NCI-H2227 (cell line): ENCODE measurements at regions not wholly inside any gene's neighbourhood (a gene's known extent, or its start where the extent isn't known, plus 50 kb on each side); places are given as distances from the start of the nearest gene placed in this dataset.

Source experiments
- DNase-seq: peaks from one replicate; lab custom pipeline; 2025; ENCODE audit not compliant: unreplicated experiment; lab: John Stamatoyannopoulos, UW

GRCh38 chr10:57884407-57884806 lies 383.3 kb downstream of the IPMK start:
- DNase-seq, result no peak

DNA sequence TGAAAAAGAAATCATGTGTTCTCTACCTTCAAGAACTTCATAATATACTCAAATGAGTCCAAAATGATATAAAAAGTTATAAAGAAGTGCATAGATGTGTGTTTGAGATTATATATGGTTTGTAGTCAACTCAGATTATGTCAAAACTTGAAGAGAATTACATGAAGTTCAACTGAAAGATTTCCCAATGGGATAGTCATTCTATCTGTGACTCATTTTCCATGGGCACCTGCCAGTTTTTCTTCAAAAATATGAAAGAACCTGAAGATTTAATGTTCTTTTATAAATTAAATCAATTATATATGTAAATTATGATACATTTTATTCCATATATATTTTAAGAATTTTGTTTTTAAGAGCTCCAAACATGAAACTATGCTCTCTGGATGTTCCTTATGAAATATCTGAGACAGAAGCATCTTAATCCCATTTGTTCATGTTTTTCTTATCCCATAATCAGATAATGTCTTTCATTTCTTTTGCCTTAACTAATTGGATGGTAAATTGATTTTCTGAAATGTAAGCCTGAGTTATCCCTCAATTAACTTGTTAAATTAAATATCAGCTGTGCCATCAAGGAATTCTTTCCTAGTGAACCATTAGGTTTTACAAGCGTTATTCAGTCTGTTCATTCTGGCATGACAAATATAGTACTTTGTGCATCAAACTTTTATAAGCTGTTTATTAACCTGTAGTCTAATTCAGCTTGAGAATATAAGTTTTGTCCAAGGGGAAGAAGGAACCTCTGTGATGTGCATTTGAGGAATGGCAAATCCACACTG lies 387.1 kb downstream of the IPMK start:
- no peak for DNase-seq

- no peak for DNase-seq
Observed at GRCh38 chr10:57874810-57875209, 392.9 kb downstream of the IPMK start.

DNA sequence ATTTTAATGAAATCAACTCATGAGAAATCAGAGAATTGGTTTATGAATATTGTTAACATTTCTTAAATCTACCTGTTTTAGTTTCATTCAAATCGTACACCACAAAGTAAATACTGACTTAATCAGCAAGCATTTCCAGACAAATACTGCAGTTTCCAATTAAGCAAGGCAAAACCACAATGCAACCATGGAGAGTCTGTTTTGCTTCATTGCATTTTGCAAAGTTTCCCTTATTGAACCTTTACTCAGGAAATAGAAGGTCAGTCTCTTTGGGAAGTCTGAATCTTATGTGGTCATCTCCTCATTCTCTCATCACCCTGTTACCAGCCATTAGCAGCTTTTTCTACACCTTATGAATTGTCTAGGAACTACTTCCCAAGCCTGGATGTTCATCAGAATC lies 400.5 kb downstream of the IPMK start:
- no peak for DNase-seq

- DNase-seq, result no peak
Observed at GRCh38 chr10:57864765-57865680, 402.7 kb downstream of the IPMK start.

GRCh38 chr10:57849691-57850357 lies 417.9 kb downstream of the IPMK start:
- DNase-seq, result no peak

DNA sequence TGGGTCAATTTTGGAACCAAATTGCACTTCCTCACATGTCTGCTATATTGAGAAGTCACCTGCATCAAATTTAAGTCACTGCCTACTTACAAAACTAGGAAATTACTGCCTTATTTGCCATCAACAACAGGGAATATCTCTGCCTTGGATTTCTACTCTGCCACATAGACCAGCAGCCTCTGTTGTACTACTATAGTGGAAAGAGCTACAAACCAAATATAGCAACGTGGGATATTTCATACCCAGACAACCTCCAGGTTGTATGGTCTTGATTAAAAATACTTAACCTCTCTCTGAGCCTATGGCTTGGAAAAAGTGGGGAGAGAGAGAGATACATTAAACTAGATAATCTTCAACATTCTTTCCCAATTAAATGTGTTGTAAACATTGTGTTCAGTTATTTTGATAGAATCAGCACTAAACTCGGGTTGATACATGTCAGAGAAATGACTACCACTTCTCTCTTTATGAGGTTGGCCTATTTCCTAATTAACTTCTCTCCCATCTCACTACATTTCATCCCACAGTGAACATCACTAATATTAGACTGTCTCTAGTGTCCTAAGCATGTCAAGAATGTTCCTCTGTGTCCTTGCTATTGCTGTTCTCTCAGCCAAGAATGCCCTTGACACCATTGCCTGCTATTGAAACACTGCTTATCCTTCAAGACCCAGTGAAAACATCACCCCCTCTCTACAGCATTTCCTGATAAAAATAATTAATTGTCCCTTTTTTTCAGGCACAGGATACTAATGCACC lies 421.2 kb downstream of the IPMK start:
- no peak for DNase-seq

DNA sequence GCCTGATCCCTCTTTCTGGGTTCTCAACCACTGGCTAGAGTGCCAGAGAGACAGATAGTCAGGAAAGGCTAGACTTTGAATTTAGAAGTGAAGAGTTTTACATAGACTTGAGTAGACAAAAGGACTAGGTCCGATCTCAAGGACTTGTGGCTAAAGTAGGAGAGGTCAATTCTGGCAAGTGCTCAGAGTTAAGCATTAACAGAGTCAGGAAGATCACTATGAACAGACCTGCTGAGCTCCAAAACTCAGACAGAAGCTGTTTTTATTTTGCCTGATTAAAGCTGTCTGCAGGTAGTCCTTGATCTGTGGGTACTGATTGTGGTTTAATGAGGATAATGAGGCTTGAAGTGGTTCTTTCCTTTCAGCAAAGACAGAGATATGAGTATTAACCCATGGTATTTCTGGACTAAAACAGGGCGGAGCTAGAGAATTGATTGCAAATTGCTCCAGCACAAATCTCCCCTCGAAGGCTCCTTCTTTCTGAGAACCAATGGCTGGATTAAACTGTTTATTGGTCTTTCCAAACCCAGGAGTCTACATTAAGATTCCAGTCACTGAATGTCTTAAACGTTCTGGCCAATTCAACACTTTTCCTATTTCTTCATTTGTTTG lies 423.2 kb downstream of the IPMK start:
- DNase-seq, result no peak

DNA sequence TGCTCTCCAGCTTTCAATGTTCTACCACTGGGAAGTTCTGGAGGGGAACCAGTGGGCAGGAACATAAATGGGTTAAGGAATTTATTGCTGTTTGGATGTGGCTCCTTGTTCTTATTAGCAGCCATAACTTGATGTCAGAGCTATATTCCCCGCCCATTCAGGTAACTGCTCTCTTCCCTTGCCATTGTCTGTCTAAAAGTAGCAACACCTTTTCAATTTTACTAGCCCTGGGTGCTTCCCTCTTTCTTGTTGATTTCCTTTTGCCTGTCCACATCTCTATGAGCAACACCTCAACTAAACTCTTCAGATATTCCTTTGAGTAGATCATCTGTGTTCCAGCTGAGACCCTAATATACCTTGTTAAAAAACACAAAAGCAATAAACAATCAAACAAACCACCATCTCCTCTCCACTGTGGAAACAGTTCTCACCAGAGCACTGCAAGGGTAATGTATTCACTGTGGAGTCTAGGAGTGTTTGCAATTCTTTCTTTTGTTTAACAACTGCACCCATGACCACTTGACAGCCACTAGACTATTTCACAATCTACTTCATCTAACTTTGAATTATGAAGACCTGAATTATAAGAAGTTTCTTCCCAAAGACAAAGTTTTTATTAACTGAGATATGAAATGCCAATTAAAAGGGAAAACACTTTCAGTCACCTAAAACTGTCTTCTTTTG lies 436.7 kb downstream of the IPMK start:
- no peak for DNase-seq

DNA sequence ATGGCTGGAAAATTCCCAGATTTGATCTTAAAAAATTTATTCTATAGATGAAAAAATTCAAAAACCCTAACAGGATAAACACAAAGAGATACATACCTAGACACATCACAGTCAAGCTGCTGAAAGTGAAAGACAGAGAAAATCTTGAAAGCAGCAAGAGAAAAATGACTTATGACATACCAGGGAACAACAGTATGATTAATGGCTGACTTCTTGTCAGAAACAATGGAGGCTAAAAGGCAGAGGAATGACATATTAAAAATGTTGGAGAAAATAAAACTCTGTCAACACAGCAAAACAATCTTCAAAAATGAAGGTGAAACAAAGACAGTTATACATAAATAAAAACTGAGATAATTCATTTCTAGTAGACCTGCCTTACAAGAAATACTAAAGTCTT lies 442.7 kb downstream of the IPMK start:
- no peak for DNase-seq

GRCh38 chr10:57823398-57823797 lies 444.3 kb downstream of the IPMK start:
- DNase-seq, result no peak

GRCh38 chr10:57822965-57823364 lies 444.7 kb downstream of the IPMK start:
- DNase-seq, result no peak

DNA sequence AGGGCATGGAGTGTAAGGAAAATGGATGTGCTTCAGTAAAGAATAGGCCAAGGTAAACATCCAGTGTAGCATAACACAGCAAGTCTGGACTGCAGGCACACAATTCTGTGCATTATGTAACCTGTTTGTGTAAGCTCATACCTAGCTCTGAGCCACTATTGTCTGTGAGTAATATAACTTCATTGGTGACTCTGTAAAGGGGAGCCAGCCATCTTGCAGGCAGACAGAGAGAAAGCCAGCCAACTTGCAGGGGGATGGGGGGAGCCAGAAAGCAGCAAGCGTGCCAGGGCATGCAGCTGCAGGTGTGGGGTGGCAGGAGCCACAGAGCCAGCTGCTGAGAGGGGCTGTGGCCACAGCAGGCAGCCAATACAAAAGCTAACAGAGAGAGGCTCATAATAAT lies 449.2 kb downstream of the IPMK start:
- no peak for DNase-seq

DNA sequence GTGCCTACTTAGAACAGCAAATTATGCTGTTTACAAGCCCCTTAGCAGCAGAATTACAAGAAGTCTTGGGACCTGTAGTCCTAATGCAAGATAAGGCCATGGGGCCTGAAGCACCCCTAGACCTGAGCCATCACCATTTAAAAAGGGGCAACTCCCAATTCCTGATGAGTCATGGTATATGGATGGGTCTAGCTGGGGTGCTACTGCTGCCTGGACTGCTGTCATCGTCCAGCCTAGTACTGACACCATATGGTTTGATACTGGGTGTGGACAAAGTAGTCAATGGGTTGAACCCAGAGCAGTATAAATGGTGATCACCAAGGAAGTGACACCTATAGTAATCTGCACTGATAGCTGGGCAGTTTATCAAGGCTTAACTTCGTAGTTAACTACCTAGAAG lies 450.0 kb downstream of the IPMK start:
- DNase-seq, result no peak

GRCh38 chr10:57815949-57816348 lies 451.7 kb downstream of the IPMK start:
- no peak for DNase-seq

DNA sequence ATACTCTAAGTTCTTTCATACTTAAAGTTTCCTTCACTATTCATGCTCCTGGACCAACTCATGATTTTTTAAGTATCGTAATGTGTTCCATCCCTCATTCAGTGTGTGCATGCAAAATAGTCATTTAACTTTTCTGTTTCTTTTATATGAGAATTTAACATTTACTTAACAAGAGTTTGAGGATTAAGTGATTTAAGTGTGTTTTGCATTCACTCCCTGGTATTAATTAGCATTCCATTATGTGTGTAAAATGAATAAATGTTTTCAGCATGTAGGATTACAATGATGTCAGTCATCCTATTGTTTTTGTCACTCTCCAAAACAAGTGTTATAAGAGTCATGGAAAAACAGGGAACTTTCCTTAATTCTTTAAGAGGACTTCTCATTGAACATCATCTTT lies 457.7 kb downstream of the IPMK start:
- no peak for DNase-seq

DNA sequence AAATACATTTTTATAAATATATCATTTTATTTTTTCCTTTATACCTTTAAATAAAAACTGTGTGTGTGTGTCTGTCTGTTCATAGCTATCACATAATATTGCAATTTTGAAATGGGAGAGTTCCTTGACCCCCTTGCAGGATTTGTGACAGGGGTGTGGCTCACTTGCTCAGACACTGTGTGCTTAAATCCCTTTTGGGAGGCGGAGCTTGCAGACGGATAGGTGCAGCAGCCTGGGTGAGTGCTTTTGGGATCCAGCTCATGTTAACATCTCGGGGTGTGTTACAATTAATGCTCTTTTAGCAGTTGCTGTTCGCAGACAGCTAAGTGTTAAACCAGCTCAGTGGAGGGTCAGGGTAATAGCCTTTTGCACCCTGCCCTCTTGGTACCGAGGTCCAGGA lies 459.8 kb downstream of the IPMK start:
- DNase-seq, result no peak

GRCh38 chr10:57806675-57807074 lies 461.0 kb downstream of the IPMK start:
- DNase-seq, result no peak

- no peak for DNase-seq
Observed at GRCh38 chr10:57799625-57800024, 468.1 kb downstream of the IPMK start.

GRCh38 chr10:57798830-57799229 lies 468.9 kb downstream of the IPMK start:
- no peak for DNase-seq
